ENCODE measurements at regions not wholly inside any gene's neighbourhood (a gene's known extent, or its start where the extent isn't known, plus 50 kb on each side); places are given as distances from the start of the nearest gene placed in this dataset.

DNA sequence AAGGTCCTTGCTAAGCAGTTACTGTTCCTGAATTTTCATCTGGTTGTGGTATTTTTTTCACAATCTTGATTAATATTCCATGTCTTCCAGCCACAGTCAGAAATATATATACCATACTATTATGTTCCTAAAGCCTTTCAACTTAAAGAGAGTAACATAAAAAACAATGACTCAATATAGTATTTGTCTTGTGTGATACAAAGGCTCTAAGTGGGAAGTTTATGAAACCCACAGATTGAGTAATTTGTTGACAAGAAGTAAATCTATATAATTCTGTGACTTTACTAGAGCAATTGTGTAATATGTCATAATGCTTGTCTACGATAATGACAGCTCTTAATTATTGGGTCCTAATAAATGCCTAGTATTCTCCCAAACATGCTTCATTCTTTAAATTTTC lies 509.4 kb downstream of the ISL1 start:
- ChIA-PET POLR2A (ENCODE audit: unreplicated experiment) (no interaction called here), CTCF (no interaction called here)
- Histone ChIP-seq H3K4me2 (ENCODE audit: low read depth, low read length) (no peak overlapping the region), H3K79me1 (ENCODE audit: low read depth in 1 of 2, low read length in 2 of 2) (no peaks in the 10 kb centered on the region), H3K18ac (ENCODE audit: low read depth, low read length) (no peak overlapping the region), H3K56ac (ENCODE audit: extremely low read depth, insufficient read depth, low read length) (no peak overlapping the region), H4K91ac (ENCODE audit: insufficient read depth, low read depth, low read length) (no peak overlapping the region), H3K4me1 (ENCODE audit: control insufficient read depth, insufficient read depth, low read length) (no peaks in the 10 kb centered on the region), H3K36me3 (ENCODE audit: control insufficient read depth, insufficient read depth, low read length) (no peaks in the 10 kb centered on the region), H4K5ac (ENCODE audit: low read depth, low read length) (no peak overlapping the region), H3K14ac (replicated peaks; ENCODE audit: low read depth, low read length) (no peak overlapping the region), H3K9me3 (ENCODE audit: control insufficient read depth, insufficient read depth, low read length) (no peaks in the 10 kb centered on the region), H2BK120ac (ENCODE audit: low read depth, low read length) (no peak overlapping the region), H2AK9ac (replicated peaks; ENCODE audit: low read depth, low read length, poor library complexity) (no peak overlapping the region), H3K4ac (ENCODE audit: low read depth, low read length) (no peak overlapping the region), H4K20me1 (ENCODE audit: insufficient read depth, low read length) (no peaks in the 10 kb centered on the region), H3K27me3 (ENCODE audit: control insufficient read depth, insufficient read depth, low read length) (no peaks in the 10 kb centered on the region), H2BK15ac (ENCODE audit: low read depth, low read length) (no peak overlapping the region), H2AFZ (replicated peaks; ENCODE audit: low read length, poor library complexity) (no peak overlapping the region), H3K9me1 (ENCODE audit: insufficient read depth, low read length) (no peaks in the 10 kb centered on the region), H3K27ac (ENCODE audit: insufficient read depth, low read length) (no peak overlapping the region), H3K9ac (ENCODE audit: low read depth, low read length) (no peak overlapping the region), H4K8ac (ENCODE audit: low read depth in 2 of 2, low read length in 2 of 2) (no peak overlapping the region), H2BK5ac (ENCODE audit: low read depth, low read length, poor library complexity, severe bottlenecking) (no peak overlapping the region), H3K23ac (ENCODE audit: low read depth, low read length) (no peak overlapping the region), H2BK20ac (ENCODE audit: low read depth, low read length) (no peak overlapping the region), H3K4me3 (ENCODE audit: insufficient read depth, low read depth, low read length) (no peak overlapping the region), H2AK5ac (ENCODE audit: low read depth, low read length) (no peak overlapping the region)
- in situ Hi-C loops (cut with MboI; ENCODE audit: low sequenced_read_pairs) (no loop called here), intact Hi-C loops (cut with micrococcal nuclease) (no loop called here), dilution Hi-C loops (cut with HindIII; ENCODE audit: low sequenced_read_pairs, unreplicated experiment) (no loop called here)
- no peak for DNase-seq
- TF ChIP-seq POLR2A (IDR thresholded peaks at IDR 0.05; ENCODE audit: low read depth, low read length) = no peak
- TF ChIP-seq CEBPB (IDR thresholded peaks at IDR 0.05; ENCODE audit: low read depth, low read length) = no peak
- no peak for TF ChIP-seq CTCF (conservative IDR thresholded peaks at IDR 0.05; ENCODE audit: low read depth, low read length)
- TF ChIP-seq MAFK (IDR thresholded peaks at IDR 0.05; ENCODE audit: low read depth, low read length) = no peak
- TF ChIP-seq RFX5 (IDR thresholded peaks at IDR 0.05; ENCODE audit: low read depth, low read length) = no peak
- no peak for TF ChIP-seq SMC3 (IDR thresholded peaks at IDR 0.05; ENCODE audit: low read depth, low read length)
- TF ChIP-seq NFE2L2 (IDR thresholded peaks at IDR 0.05; ENCODE audit: low read depth, low read length) = no peak
- TF ChIP-seq BHLHE40 (IDR thresholded peaks at IDR 0.05; ENCODE audit: low read depth, low read length) = no peak
- no peak for TF ChIP-seq RCOR1 (IDR thresholded peaks at IDR 0.05; ENCODE audit: insufficient replicate concordance, low read length)
- TF ChIP-seq MAZ (IDR thresholded peaks at IDR 0.05; ENCODE audit: borderline replicate concordance, low read depth, low read length) = no peak
- TF ChIP-seq CHD1 (IDR thresholded peaks at IDR 0.05; ENCODE audit: low read depth, low read length) = no peak
- TF ChIP-seq, protein P1, sequence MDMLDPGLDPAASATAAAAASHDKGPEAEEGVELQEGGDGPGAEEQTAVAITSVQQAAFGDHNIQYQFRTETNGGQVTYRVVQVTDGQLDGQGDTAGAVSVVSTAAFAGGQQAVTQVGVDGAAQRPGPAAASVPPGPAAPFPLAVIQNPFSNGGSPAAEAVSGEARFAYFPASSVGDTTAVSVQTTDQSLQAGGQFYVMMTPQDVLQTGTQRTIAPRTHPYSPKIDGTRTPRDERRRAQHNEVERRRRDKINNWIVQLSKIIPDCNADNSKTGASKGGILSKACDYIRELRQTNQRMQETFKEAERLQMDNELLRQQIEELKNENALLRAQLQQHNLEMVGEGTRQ (IDR thresholded peaks at IDR 0.05; ENCODE audit: low read depth, low read length) = no peak
- TF ChIP-seq MXI1 (IDR thresholded peaks at IDR 0.05; ENCODE audit: borderline replicate concordance, low read depth, low read length) = no peak
- ATAC-seq (ENCODE audit: low read depth) = no peak
- no TSS peak for BruUV-seq (replicated peaks)
- WGBS, 2 experiments (ENCODE audit: extremely low coverage in 2 of 2, insufficient read length in 1 of 2) = no CpG with 5 or more reads among the region's 1 CpG

All from IMR-90 (cell line).